ENCODE measurements at regions not wholly inside any gene's neighbourhood (a gene's known extent, or its start where the extent isn't known, plus 50 kb on each side); places are given as distances from the start of the nearest gene placed in this dataset.

DNA sequence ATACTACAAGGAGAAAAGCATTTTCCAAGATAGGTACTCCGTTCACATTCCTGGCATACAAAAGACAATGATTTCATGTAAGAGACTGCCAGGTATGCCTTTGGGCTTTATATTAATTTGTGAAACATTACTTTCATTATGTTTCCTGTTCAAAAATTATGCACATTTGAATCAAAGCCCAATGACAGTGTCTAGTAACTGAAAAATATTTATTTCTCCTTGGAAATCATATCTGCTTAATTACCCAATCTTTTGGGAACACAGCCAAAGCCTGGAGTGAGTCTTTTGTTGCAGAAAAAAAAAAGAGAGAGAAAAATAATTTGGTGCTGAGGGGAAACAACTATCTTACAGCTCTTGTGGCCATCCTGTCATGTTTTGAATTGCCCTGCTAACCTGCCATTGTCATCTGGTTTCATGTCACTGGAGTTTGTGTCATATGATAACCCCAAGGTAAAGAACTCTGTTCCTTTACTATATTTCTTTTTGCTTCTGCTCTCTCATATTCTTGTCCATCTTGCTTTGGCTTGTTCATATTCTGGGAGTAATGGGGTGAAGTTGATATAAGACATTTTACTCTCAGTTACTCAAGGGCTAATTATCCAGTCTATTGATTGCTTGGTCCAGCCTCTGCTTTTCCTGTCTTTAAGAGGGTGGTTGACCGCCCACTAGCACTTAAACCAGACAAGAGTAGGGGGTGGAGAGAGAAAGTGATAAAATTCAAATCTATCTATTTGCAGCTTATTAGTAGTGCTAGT, 238.3 kb upstream of the NUDT12 start:
- Histone ChIP-seq H3K79me2 (ENCODE audit: insufficient read depth, low read length) (no peaks in the 10 kb centered on the region), H3K9me2 (ENCODE audit: low read depth, low read length) (no peaks in the 10 kb centered on the region), H3K4me1 (ENCODE audit: insufficient read depth, low read length, severe bottlenecking) (no peaks in the 10 kb centered on the region), H3K36me3 (ENCODE audit: insufficient read depth, low read length) (no peaks in the 10 kb centered on the region), H3K4me2 (ENCODE audit: low read length) (no peak overlapping the region), H4K20me1 (ENCODE audit: insufficient read depth, low read length) (no peaks in the 10 kb centered on the region), H3F3A (ENCODE audit: insufficient read depth, low read length) (no peaks in the 10 kb centered on the region), H3K27me3 (ENCODE audit: insufficient read depth, low read length) (no peaks in the 10 kb centered on the region), H3K9ac (ENCODE audit: low read length) (no peak overlapping the region), H3K4me3 (ENCODE audit: low read depth, low read length, poor library complexity, severe bottlenecking) (no peak overlapping the region), H3K27ac (ENCODE audit: low read depth, low read length, poor library complexity, severe bottlenecking) (no peak overlapping the region), H2AFZ (ENCODE audit: low read length) (no peak overlapping the region), H3K9me3 (ENCODE audit: low read length) (no peaks in the 10 kb centered on the region)
- no peak for TF ChIP-seq EZH2 (IDR thresholded peaks at IDR 0.05; ENCODE audit: borderline replicate concordance, low read length)
- TF ChIP-seq, protein P1, sequence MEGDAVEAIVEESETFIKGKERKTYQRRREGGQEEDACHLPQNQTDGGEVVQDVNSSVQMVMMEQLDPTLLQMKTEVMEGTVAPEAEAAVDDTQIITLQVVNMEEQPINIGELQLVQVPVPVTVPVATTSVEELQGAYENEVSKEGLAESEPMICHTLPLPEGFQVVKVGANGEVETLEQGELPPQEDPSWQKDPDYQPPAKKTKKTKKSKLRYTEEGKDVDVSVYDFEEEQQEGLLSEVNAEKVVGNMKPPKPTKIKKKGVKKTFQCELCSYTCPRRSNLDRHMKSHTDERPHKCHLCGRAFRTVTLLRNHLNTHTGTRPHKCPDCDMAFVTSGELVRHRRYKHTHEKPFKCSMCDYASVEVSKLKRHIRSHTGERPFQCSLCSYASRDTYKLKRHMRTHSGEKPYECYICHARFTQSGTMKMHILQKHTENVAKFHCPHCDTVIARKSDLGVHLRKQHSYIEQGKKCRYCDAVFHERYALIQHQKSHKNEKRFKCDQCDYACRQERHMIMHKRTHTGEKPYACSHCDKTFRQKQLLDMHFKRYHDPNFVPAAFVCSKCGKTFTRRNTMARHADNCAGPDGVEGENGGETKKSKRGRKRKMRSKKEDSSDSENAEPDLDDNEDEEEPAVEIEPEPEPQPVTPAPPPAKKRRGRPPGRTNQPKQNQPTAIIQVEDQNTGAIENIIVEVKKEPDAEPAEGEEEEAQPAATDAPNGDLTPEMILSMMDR (IDR thresholded peaks at IDR 0.05; ENCODE audit: low read length): no peak

DNA sequence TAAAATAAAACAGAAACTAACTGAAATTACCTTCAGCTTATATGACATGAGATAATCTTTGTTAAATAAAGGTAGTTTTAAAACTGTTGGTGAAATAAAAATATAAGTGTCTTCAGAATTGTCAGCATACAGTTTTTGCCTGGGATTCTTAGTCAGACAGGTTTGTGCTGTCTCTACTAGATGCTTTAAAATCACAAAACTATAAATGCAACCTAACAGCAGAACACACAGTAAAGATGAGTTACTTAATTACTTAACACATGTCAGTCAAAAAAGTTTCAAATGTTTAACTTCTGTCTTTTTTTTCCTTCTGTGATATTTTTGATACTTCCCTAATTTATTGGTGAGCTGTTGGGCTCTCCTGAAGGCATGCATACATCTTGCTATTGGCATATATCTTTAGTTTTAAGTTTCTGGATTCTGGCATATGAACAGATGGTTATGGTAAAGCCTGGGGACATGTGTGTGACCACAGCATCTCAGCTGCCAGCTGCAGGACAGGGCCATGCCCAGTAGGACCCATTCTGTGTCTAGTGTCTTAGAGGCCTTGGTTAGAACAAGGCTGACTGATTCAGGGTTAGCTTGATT, 231.1 kb upstream of the NUDT12 start:
- no peak overlapping the region for H3K4me3 ChIP-seq (ENCODE audit: low read depth, low read length, poor library complexity, severe bottlenecking)
- no peak overlapping the region for H3K9ac ChIP-seq (ENCODE audit: low read length)
- peaks cover 5% of the 10 kb centered on the region for H3K9me3 ChIP-seq (ENCODE audit: low read length)
- TF ChIP-seq, protein P1 (IDR thresholded peaks at IDR 0.05; ENCODE audit: low read length): no peak
- TF ChIP-seq EZH2 (IDR thresholded peaks at IDR 0.05; ENCODE audit: borderline replicate concordance, low read length): no peak
- H3F3A ChIP-seq (ENCODE audit: insufficient read depth, low read length): no peaks in the 10 kb centered on the region
- no peak overlapping the region for H3K4me2 ChIP-seq (ENCODE audit: low read length)
- H3K9me2 ChIP-seq (ENCODE audit: low read depth, low read length): no peaks in the 10 kb centered on the region
- H4K20me1 ChIP-seq (ENCODE audit: insufficient read depth, low read length): no peaks in the 10 kb centered on the region
- H3K4me1 ChIP-seq (ENCODE audit: insufficient read depth, low read length, severe bottlenecking): no peaks in the 10 kb centered on the region
- H2AFZ ChIP-seq (ENCODE audit: low read length): no peak overlapping the region
- H3K36me3 ChIP-seq (ENCODE audit: insufficient read depth, low read length): no peaks in the 10 kb centered on the region
- H3K79me2 ChIP-seq (ENCODE audit: insufficient read depth, low read length): no peaks in the 10 kb centered on the region
- H3K27ac ChIP-seq (ENCODE audit: low read depth, low read length, poor library complexity, severe bottlenecking): no peak overlapping the region
- H3K27me3 ChIP-seq (ENCODE audit: insufficient read depth, low read length): no peaks in the 10 kb centered on the region

DNA sequence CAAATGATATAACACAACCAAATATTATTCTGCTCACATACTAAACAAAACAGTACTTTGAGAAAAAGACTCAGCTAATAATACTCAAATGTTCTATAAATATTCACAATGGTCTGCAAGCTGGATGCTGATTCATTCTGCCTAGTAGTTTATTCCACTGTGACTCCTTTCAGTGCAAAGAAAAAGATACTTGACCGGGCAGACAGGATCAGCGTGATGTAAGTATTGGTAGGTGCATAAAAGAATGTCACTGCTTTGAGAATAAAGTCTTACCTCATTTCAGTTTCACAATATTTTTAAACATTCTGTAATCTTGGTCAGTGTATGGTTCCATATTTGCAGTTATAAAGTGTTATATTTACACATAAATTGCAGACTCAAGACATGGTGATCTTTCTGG, 223.0 kb upstream of the NUDT12 start:
- Histone ChIP-seq H3K4me1 (ENCODE audit: insufficient read depth, low read length, severe bottlenecking) (no peaks in the 10 kb centered on the region), H2AFZ (ENCODE audit: low read length) (no peak overlapping the region), H3K4me2 (ENCODE audit: low read length) (no peak overlapping the region), H3K27me3 (ENCODE audit: insufficient read depth, low read length) (no peaks in the 10 kb centered on the region), H3K27ac (ENCODE audit: low read depth, low read length, poor library complexity, severe bottlenecking) (no peak overlapping the region), H3K4me3 (ENCODE audit: low read depth, low read length, poor library complexity, severe bottlenecking) (no peak overlapping the region), H3K9me3 (ENCODE audit: low read length) (no peaks in the 10 kb centered on the region), H3K9me2 (ENCODE audit: low read depth, low read length) (no peaks in the 10 kb centered on the region), H3K79me2 (ENCODE audit: insufficient read depth, low read length) (no peaks in the 10 kb centered on the region), H4K20me1 (ENCODE audit: insufficient read depth, low read length) (no peaks in the 10 kb centered on the region), H3K9ac (ENCODE audit: low read length) (no peak overlapping the region), H3F3A (ENCODE audit: insufficient read depth, low read length) (no peaks in the 10 kb centered on the region), H3K36me3 (ENCODE audit: insufficient read depth, low read length) (no peaks in the 10 kb centered on the region)
- TF ChIP-seq EZH2 (IDR thresholded peaks at IDR 0.05; ENCODE audit: borderline replicate concordance, low read length): no peak
- TF ChIP-seq, protein P1 (IDR thresholded peaks at IDR 0.05; ENCODE audit: low read length): no peak
